K562 (cell line): ENCODE measurements at regions not wholly inside any gene's neighbourhood (a gene's known extent, or its start where the extent isn't known, plus 50 kb on each side); places are given as distances from the start of the nearest gene placed in this dataset.

Experiments
- ATAC-seq: fragments of 200-7000 bp; cut with Tn5 transposase; 3 replicates; pipeline ENCODE4 v1.9.1; 2020; ENCODE audit warnings: moderate library complexity
- BruUV-seq: library from RNA; stranded (reverse); fragments of 400-500 nt; replicated peaks from 2 replicates; lab custom pipeline; 2021; lab: Mats Ljungman, UMichigan
- CTCF ChIA-PET: fragments of 300-600 bp; formaldehyde crosslinking; extraction: SDS; loops from one replicate; lab custom pipeline; 2021; ENCODE audit warnings: low intra/inter-chr PET ratio; lab: Yijun Ruan, JAX
- POLR2A ChIA-PET: fragments of 300-600, 350-650 bp; sonication (Branson Sonifier 250); formaldehyde crosslinking; extraction: SDS; loops from one replicate; lab custom pipeline; 2021; ENCODE audit warnings: antibody characterized with exemption, inconsistent platforms; lab: Yijun Ruan, JAX
- DNase-seq, 4 experiments: peaks; one replicate each; pipeline versions ENCODE4 v3.0.0 to v3.0.0-alpha.2; 2011 to 2018; ENCODE audit warnings: low spot score in 3 of 4, mixed read lengths in 3 of 4; ENCODE audit errors: extremely low read depth in 1 of 4
- FAIRE-seq: peaks from 2 replicates; lab custom pipeline; 2011; peaks lifted over from hg19 to GRCh38; lab: Jason Lieb, UNC
- H2AFZ ChIP-seq: 2 replicates; pipeline ENCODE4 v1.6.0; 2011; ENCODE audit warnings: low read depth, low read length, control low read depth, inconsistent platforms
- H3K27ac ChIP-seq: fragments of 200-600 bp; 3 replicates; pipeline ENCODE4 v1.8.0; 2011; ENCODE audit warnings: low read depth, mild to moderate bottlenecking, control low read depth, inconsistent platforms, low read length, moderate library complexity, mixed read lengths; ENCODE audit errors: extremely low read depth
- H3K27me3 ChIP-seq, 2 experiments: fragments of 300-600 bp in 1 of 2; 2 replicates in 1 of 2; 3 replicates in 1 of 2; pipeline versions ENCODE4 v1.6.0 to v1.8.0; 2011; ENCODE audit warnings: inconsistent platforms in 2 of 2, low read length in 2 of 2, mild to moderate bottlenecking in 1 of 2, mixed read lengths in 1 of 2, moderate library complexity in 1 of 2; ENCODE audit not compliant: control insufficient read depth in 2 of 2, insufficient read depth in 2 of 2
- H3K36me3 ChIP-seq: fragments of 300-600 bp; 3 replicates; pipeline ENCODE4 v1.8.0; 2011; ENCODE audit warnings: mild to moderate bottlenecking, low read length, inconsistent platforms; ENCODE audit not compliant: control insufficient read depth, insufficient read depth
- H3K4me1 ChIP-seq, 2 experiments: fragments of 200-600 bp in 1 of 2; replicated peaks in 1 of 2; 2 replicates in 1 of 2; 3 replicates in 1 of 2; pipeline versions ENCODE4 v1.5.1 to v1.8.0; 2011; ENCODE audit warnings: inconsistent platforms in 2 of 2, low read length in 2 of 2, mild to moderate bottlenecking in 1 of 2, mixed read lengths in 1 of 2, moderate library complexity in 1 of 2; ENCODE audit not compliant: control insufficient read depth in 2 of 2, insufficient read depth in 2 of 2
- H3K4me2 ChIP-seq: 2 replicates; pipeline ENCODE4 v1.6.1; 2011; ENCODE audit warnings: low read length, control low read depth, inconsistent platforms, mixed read lengths; ENCODE audit not compliant: insufficient read depth
- H3K4me3 ChIP-seq: fragments of 200-600 bp; sonication (generic), shearing (Covaris generic); 2 replicates; pipeline ENCODE4 v1.5.1; 2016; ENCODE audit warnings: control low read depth, inconsistent platforms
- H3K79me2 ChIP-seq: fragments of 200-600 bp; 3 replicates; pipeline ENCODE4 v1.8.0; 2011; ENCODE audit warnings: low read length, inconsistent platforms; ENCODE audit not compliant: control insufficient read depth, insufficient read depth
- H3K9ac ChIP-seq, 2 experiments: 2 replicates each; pipeline versions ENCODE4 v1.6.0 to v1.6.1; 2011; ENCODE audit warnings: low read depth in 2 of 2, low read length in 2 of 2, control low read depth in 1 of 2, inconsistent platforms in 1 of 2, mild to moderate bottlenecking in 1 of 2, mixed read lengths in 1 of 2; ENCODE audit not compliant: insufficient read depth in 1 of 2
- H3K9me1 ChIP-seq: one replicate; pipeline ENCODE4 v1.6.0; 2011; ENCODE audit warnings: inconsistent platforms, mild to moderate bottlenecking, low read length, moderate library complexity; ENCODE audit not compliant: control insufficient read depth, insufficient read depth
- H3K9me3 ChIP-seq: replicated peaks from 2 replicates; pipeline ENCODE4 v1.5.1; 2011; ENCODE audit warnings: low read depth, low read length, inconsistent platforms; ENCODE audit not compliant: control insufficient read depth, insufficient read depth
- H4K20me1 ChIP-seq: replicated peaks from 2 replicates; pipeline ENCODE4 v1.6.1; 2011; ENCODE audit warnings: low read length, inconsistent platforms, mixed read lengths; ENCODE audit not compliant: control insufficient read depth, insufficient read depth
- CTBP1 ChIP-seq: fragments of 450-650 bp; IDR thresholded peaks from 2 replicates; pipeline ENCODE4 v1.6.1; 2016; ENCODE audit warnings: borderline replicate concordance
- DEAF1 ChIP-seq: fragments of 450-650 bp; formaldehyde crosslinking; IDR thresholded peaks from 2 replicates; pipeline ENCODE4 v1.4.0; 2020; ENCODE audit warnings: mild to moderate bottlenecking, moderate library complexity
- ELK1 ChIP-seq: sonication (generic); formaldehyde crosslinking; IDR thresholded peaks from 2 replicates; pipeline ENCODE4 v1.8.1; 2022; ENCODE audit warnings: missing genetic modification reagents
- ETV5 ChIP-seq: sonication (generic); formaldehyde crosslinking; IDR thresholded peaks from 2 replicates; pipeline ENCODE4 v1.4.0; 2020; ENCODE audit warnings: low read depth, mild to moderate bottlenecking, missing genetic modification reagents
- HNRNPK ChIP-seq: fragments of 200-400 bp; formaldehyde crosslinking; IDR thresholded peaks from one replicate; pipeline ENCODE4 v1.6.1; 2018; ENCODE audit warnings: mild to moderate bottlenecking, low read depth, low read length; ENCODE audit not compliant: poor library complexity, severe bottlenecking
- ID3 ChIP-seq, 2 experiments: fragments of 250-450 bp in 1 of 2; fragments of 450-650 bp in 1 of 2; sonication (Bioruptor Pico) in 1 of 2; IDR thresholded peaks; 2 replicates each; pipeline versions ENCODE4 v1.6.1 to v1.8.0; 2016 to 2021; ENCODE audit warnings: mild to moderate bottlenecking in 2 of 2, moderate library complexity in 2 of 2, missing compliant biosample characterization in 1 of 2, missing genetic modification characterization in 1 of 2
- MIER1 ChIP-seq: fragments of 450-650 bp; IDR thresholded peaks from 2 replicates; pipeline ENCODE4 v1.6.1; 2016; ENCODE audit warnings: antibody characterized with exemption, mild to moderate bottlenecking, low read depth
- RBM34 ChIP-seq: fragments of 200-400 bp; formaldehyde crosslinking; IDR thresholded peaks from 2 replicates; pipeline ENCODE4 v1.6.1; 2018; ENCODE audit warnings: low read length, borderline replicate concordance; ENCODE audit not compliant: insufficient read depth
- RBM39 ChIP-seq: fragments of 200-400 bp; formaldehyde crosslinking; optimal IDR thresholded peaks from 2 replicates; pipeline ENCODE3; 2018; ENCODE audit warnings: low read depth, low read length
- RCOR1 ChIP-seq, 2 experiments: IDR thresholded peaks; 2 replicates each; pipeline ENCODE4 v1.6.1; 2012; ENCODE audit warnings: low read depth in 2 of 2, low read length in 2 of 2, borderline replicate concordance in 1 of 2, improper control_type of control experiment in 1 of 2
- SMARCA4 ChIP-seq: fragments of 450-650 bp; IDR thresholded peaks from 2 replicates; pipeline ENCODE4 v1.6.1; 2016
- TCF7L2 ChIP-seq: fragments of 150-350 bp; IDR thresholded peaks from 2 replicates; pipeline ENCODE4 v1.6.1; 2016; ENCODE audit warnings: low read depth, mild to moderate bottlenecking, low read length, moderate library complexity
- TEAD1 ChIP-seq, 2 experiments: fragments of 450-650 bp in 1 of 2; sonication (generic) in 1 of 2; formaldehyde crosslinking; IDR thresholded peaks; 2 replicates each; pipeline versions ENCODE4 v1.4.0 to v1.8.0; 2020 to 2022; ENCODE audit warnings: mild to moderate bottlenecking in 2 of 2, missing genetic modification reagents in 1 of 2
- THAP7 ChIP-seq: fragments of 250-450 bp; sonication (Bioruptor Pico); IDR thresholded peaks from 2 replicates; pipeline ENCODE4 v1.5.0; 2021
- ZNF121 ChIP-seq: sonication (generic); formaldehyde crosslinking; conservative IDR thresholded peaks from 2 replicates; pipeline ENCODE4 v1.8.0; 2022; ENCODE audit warnings: missing genetic modification reagents
- ZNF253 ChIP-seq: fragments of 250-450 bp; sonication (Bioruptor Pico); conservative IDR thresholded peaks from 2 replicates; pipeline ENCODE4 v1.6.1; 2021; ENCODE audit warnings: mild to moderate bottlenecking
- ZNF263 ChIP-seq: sonication (generic); formaldehyde crosslinking; IDR thresholded peaks from 2 replicates; pipeline ENCODE4 v1.8.0; 2022; ENCODE audit warnings: mild to moderate bottlenecking, missing genetic modification reagents, borderline replicate concordance
- ZNF3 ChIP-seq: fragments of 250-450 bp; sonication (Bioruptor Pico); IDR thresholded peaks from 2 replicates; pipeline ENCODE4 v1.5.0; 2021; ENCODE audit warnings: mild to moderate bottlenecking, moderate library complexity
- ZNF77 ChIP-seq: fragments of 250-450 bp; sonication (Bioruptor Pico); IDR thresholded peaks from 2 replicates; pipeline ENCODE4 v1.5.0; 2020
- ZNF778 ChIP-seq: fragments of 450-650 bp; formaldehyde crosslinking; IDR thresholded peaks from 2 replicates; pipeline ENCODE4 v1.4.0; 2020; ENCODE audit warnings: mild to moderate bottlenecking, moderate library complexity
- WGBS: fragments of 100-300 bp; shearing (Covaris generic); methylation state at CpG from one replicate; pipeline ENCODE4 v1.1.6; 2016; ENCODE audit warnings: low coverage, mixed read lengths; ENCODE audit not compliant: insufficient coverage; ENCODE audit errors: missing lambda C conversion rate; 5-methylcytosine and 5-hydroxymethylcytosine counted together
- in situ Hi-C: fragments of 300-500 bp; cut with MboI; formaldehyde crosslinking; loops from 4 replicates; pipeline ENCODE4 v1.15.0; 2018; ENCODE audit warnings: inconsistent platforms, mixed read lengths
- intact Hi-C: fragments of 100-400 bp; cut with micrococcal nuclease; formaldehyde crosslinking; loops from 2 replicates; pipeline ENCODE4 v1.14.2; 2022

GRCh38 chr5:125402787-125403186 lies 656.3 kb upstream of the ZNF608 start (continued):
- TF ChIP-seq ZNF77 (CRISPR knock-in tag) (no peak), ELK1 (no peak), TCF7L2 (no peak), ZNF253 (no peak)
- TF ChIP-seq, all 486 proteins: peak for 0

GRCh38 chr5:125404056-125404455 lies 657.6 kb upstream of the ZNF608 start:
- H3K9me1 ChIP-seq = no peaks in the 10 kb centered on the region
- no peak for FAIRE-seq
- DNase-seq = no peak
- no peak overlapping the region for H3K4me2 ChIP-seq
- POLR2A ChIA-PET = no interaction called here
- no peak overlapping the region for H3K4me3 ChIP-seq
- 0% methylated on average over 5 of the region's 5 CpGs for WGBS
- BruUV-seq = no TSS peak
- in situ Hi-C loops (no loop called here), intact Hi-C loops (no loop called here)
- no peaks in the 10 kb centered on the region; the same call in 1 of the 2 replicates for H3K9me3 ChIP-seq
- ATAC-seq = no peak
- H3K36me3 ChIP-seq = no peaks in the 10 kb centered on the region
- H3K79me2 ChIP-seq = no peaks in the 10 kb centered on the region
- no peak overlapping the region for H2AFZ ChIP-seq
- H3K9ac ChIP-seq = no peak overlapping the region
- no peak overlapping the region for H3K27ac ChIP-seq
- CTCF ChIA-PET = no interaction called here
- no peaks in the 10 kb centered on the region for H3K4me1 ChIP-seq
- no peaks in the 10 kb centered on the region for H3K27me3 ChIP-seq
- no peaks in the 10 kb centered on the region for H4K20me1 ChIP-seq
- TF ChIP-seq RBM39 (no peak), ZNF263 (CRISPR knock-in tag) (no peak), RCOR1 (IDR thresholded peaks at IDR 0.05; ENCODE audit: borderline replicate concordance in 1 of 2, low read depth in 2 of 2, low read length in 2 of 2) (no peak), RBM34 (no peak), THAP7 (CRISPR knock-in tag) (no peak), ZNF121 (CRISPR knock-in tag) (no peak), HNRNPK (no peak), ZNF3 (CRISPR knock-in tag) (no peak), ETV5 (CRISPR knock-in tag) (no peak), DEAF1 (CRISPR knock-in tag) (no peak), ID3 (CRISPR knock-in tag; IDR thresholded peaks at IDR 0.05) (no peak), ID3 (tag; IDR thresholded peaks at IDR 0.05) (no peak), TEAD1 (CRISPR knock-in tag; IDR thresholded peaks at IDR 0.05) (no peak), CTBP1 (no peak), ZNF778 (CRISPR knock-in tag) (no peak), MIER1 (no peak), SMARCA4 (no peak)
